ENCODE measurements at regions not wholly inside any gene's neighbourhood (a gene's known extent, or its start where the extent isn't known, plus 50 kb on each side); places are given as distances from the start of the nearest gene placed in this dataset.

GRCh38 chr3:194738254-194739093, 52.8 kb downstream of the FAM43A start:
- no peak overlapping the region for H3K27ac ChIP-seq (ENCODE audit: low read depth, low read length)
- no peak overlapping the region for H3K4me3 ChIP-seq (ENCODE audit: low read depth in 1 of 2, low read length in 2 of 2)
- no peaks in the 10 kb centered on the region for H3K9me3 ChIP-seq (ENCODE audit: low read length)
- no peaks in the 10 kb centered on the region for H3K36me3 ChIP-seq (ENCODE audit: insufficient read depth, low read length)
- peaks cover 14% of the 10 kb centered on the region for H3K4me1 ChIP-seq (ENCODE audit: insufficient read depth, low read length)
- no peak overlapping the region for H3K9ac ChIP-seq (ENCODE audit: low read length)
- no peaks in the 10 kb centered on the region for H3K27me3 ChIP-seq (ENCODE audit: control insufficient read depth in 1 of 2, insufficient read depth in 2 of 2, low read length in 2 of 2)

GRCh38 chr3:194739498-194740284, 54.0 kb downstream of the FAM43A start:
- Histone ChIP-seq H3K4me3 (ENCODE audit: low read depth in 1 of 2, low read length in 2 of 2) (no peak overlapping the region), H3K27ac (ENCODE audit: low read depth, low read length) (no peak overlapping the region), H3K9me3 (ENCODE audit: low read length) (no peaks in the 10 kb centered on the region), H3K4me1 (ENCODE audit: insufficient read depth, low read length) (peaks cover 14% of the 10 kb centered on the region), H3K9ac (ENCODE audit: low read length) (no peak overlapping the region), H3K36me3 (ENCODE audit: insufficient read depth, low read length) (no peaks in the 10 kb centered on the region), H3K27me3 (ENCODE audit: control insufficient read depth in 1 of 2, insufficient read depth in 2 of 2, low read length in 2 of 2) (no peaks in the 10 kb centered on the region)

- Histone ChIP-seq H3K4me3 (ENCODE audit: low read depth in 1 of 2, low read length in 2 of 2) (no peak overlapping the region), H3K9me3 (ENCODE audit: low read length) (no peaks in the 10 kb centered on the region), H3K4me1 (ENCODE audit: insufficient read depth, low read length) (peaks cover 14% of the 10 kb centered on the region), H3K27ac (ENCODE audit: low read depth, low read length) (no peak overlapping the region), H3K36me3 (ENCODE audit: insufficient read depth, low read length) (no peaks in the 10 kb centered on the region), H3K9ac (ENCODE audit: low read length) (no peak overlapping the region), H3K27me3 (ENCODE audit: control insufficient read depth in 1 of 2, insufficient read depth in 2 of 2, low read length in 2 of 2) (no peaks in the 10 kb centered on the region)
These were observed 55.3 kb downstream of the FAM43A start for GRCh38 chr3:194740859-194741491.

- Histone ChIP-seq H3K27ac (ENCODE audit: low read depth, low read length) (no peak overlapping the region), H3K4me1 (ENCODE audit: insufficient read depth, low read length) (peaks cover 14% of the 10 kb centered on the region), H3K9me3 (ENCODE audit: low read length) (no peaks in the 10 kb centered on the region), H3K27me3 (ENCODE audit: control insufficient read depth in 1 of 2, insufficient read depth in 2 of 2, low read length in 2 of 2) (no peaks in the 10 kb centered on the region), H3K36me3 (ENCODE audit: insufficient read depth, low read length) (no peaks in the 10 kb centered on the region), H3K9ac (ENCODE audit: low read length) (no peak overlapping the region), H3K4me3 (ENCODE audit: low read depth in 1 of 2, low read length in 2 of 2) (no peak overlapping the region)
These were observed 56.2 kb downstream of the FAM43A start for GRCh38 chr3:194741916-194742315.

- no peak overlapping the region for H3K9ac ChIP-seq (ENCODE audit: low read length)
- H3K27me3 ChIP-seq (ENCODE audit: control insufficient read depth in 1 of 2, insufficient read depth in 2 of 2, low read length in 2 of 2), result no peaks in the 10 kb centered on the region
- no peaks in the 10 kb centered on the region for H3K36me3 ChIP-seq (ENCODE audit: insufficient read depth, low read length)
- no peak overlapping the region for H3K27ac ChIP-seq (ENCODE audit: low read depth, low read length)
- H3K4me1 ChIP-seq (ENCODE audit: insufficient read depth, low read length), result no peaks in the 10 kb centered on the region
- no peak overlapping the region for H3K4me3 ChIP-seq (ENCODE audit: low read depth in 1 of 2, low read length in 2 of 2)
- H3K9me3 ChIP-seq (ENCODE audit: low read length), result no peaks in the 10 kb centered on the region
These were observed 59.1 kb downstream of the FAM43A start for GRCh38 chr3:194744826-194745225.

DNA sequence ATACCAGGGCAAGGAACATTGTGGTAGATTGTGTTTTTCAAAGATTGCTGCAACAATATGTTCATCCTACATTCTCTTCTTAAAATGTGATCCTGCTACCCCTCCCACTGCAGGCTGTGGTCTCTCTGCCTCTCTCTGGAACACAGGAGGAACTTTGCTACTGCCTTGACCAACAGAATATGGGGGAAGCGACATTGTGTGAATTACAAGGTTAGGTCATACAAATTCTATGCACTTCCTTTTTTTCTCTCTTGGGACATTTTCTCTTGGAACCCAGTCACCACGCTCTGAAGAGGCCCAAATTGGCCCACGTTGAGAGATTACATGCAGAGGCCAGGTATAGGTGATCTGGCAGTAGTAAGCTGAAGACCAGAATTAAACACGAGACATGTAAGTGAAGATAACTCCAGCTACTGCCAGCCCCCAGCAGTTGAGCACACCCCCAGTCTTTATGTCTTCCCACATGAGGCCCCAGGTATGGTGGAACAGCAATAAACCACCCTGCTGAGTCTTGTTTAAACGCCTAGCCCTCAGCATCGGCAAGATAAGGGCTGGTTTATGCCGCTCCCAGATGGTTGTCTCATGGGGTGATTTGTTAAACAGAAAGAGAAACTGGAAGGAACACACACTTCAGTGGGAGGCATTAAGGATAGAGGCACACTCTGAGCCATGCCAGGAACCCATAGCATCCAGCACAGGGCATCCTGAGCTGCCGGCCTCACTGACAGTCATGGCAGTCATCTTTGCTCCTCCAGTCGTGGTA, 59.9 kb downstream of the FAM43A start:
- Histone ChIP-seq H3K36me3 (ENCODE audit: insufficient read depth, low read length) (no peaks in the 10 kb centered on the region), H3K9ac (ENCODE audit: low read length) (no peak overlapping the region), H3K27me3 (ENCODE audit: control insufficient read depth in 1 of 2, insufficient read depth in 2 of 2, low read length in 2 of 2) (no peaks in the 10 kb centered on the region), H3K9me3 (ENCODE audit: low read length) (no peaks in the 10 kb centered on the region), H3K4me1 (ENCODE audit: insufficient read depth, low read length) (no peaks in the 10 kb centered on the region), H3K4me3 (ENCODE audit: low read depth in 1 of 2, low read length in 2 of 2) (no peak overlapping the region), H3K27ac (ENCODE audit: low read depth, low read length) (no peak overlapping the region)

DNA sequence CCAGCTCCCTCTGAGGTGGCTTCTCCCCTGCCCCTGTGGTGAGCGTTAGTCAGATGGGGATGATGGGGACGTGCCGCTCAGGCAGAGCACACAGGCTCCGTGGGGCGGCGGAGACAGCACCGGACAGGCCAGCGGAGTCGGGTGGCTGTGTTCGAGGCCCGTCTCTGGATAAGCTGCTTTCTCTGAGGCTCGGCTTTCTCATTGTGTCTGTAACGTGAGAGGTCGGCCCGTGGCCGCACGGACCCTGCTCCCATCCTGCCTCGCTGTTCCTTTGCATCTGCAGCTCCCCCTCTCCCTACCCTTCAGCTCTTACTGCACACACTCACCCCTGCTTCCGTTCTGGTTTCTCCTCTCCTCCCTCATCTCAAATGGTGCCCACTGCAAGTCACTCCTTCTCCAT, 62.5 kb downstream of the FAM43A start:
- Histone ChIP-seq H3K36me3 (ENCODE audit: insufficient read depth, low read length) (no peaks in the 10 kb centered on the region), H3K4me3 (ENCODE audit: low read depth in 1 of 2, low read length in 2 of 2) (no peak overlapping the region)

DNA sequence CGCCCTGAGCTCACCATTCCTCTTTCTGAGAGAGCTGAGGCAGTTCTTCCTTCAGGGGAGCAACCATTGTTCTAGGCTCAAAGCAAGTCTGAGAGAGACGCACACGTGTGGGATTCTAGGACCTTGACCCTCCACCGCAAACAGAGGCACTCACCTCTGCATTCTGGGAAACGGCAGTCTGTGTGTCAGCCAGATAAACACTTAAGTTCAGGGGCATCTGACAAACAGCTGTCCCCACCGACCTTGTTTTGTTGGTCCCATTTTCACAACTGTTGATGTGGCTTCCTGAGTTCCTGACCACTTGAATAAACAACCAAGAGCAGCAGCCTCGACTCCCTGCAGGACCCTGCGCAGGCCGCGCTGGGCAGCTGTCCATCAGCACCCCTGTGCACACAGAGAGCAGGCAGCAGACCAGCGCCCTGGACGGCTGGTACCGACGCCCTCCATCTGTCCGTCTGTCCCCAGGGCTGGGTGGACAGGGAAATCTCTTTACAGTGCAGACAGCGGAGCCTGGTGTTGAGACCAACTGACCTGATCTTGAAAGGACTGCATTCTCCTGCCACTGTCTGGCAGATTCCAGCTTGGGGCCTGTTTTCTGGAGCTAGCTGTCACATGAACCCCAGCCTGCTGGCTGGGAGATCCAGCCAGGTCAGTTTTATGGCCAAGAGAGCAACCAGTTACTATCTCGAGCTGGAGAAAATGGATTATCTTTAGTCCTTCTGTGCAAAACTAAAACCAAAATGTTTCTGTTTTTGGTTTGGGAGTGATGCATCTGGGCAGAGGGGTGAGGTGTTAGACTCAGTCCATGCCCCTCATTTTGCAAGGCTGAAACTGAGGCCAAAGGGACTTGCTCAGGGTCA, 64.2 kb downstream of the FAM43A start:
- no peak overlapping the region for H3K9ac ChIP-seq (ENCODE audit: low read length)
- no peaks in the 10 kb centered on the region for H3K9me3 ChIP-seq (ENCODE audit: low read length)
- H3K27me3 ChIP-seq (ENCODE audit: control insufficient read depth in 1 of 2, insufficient read depth in 2 of 2, low read length in 2 of 2), result no peaks in the 10 kb centered on the region
- no peaks in the 10 kb centered on the region for H3K4me1 ChIP-seq (ENCODE audit: insufficient read depth, low read length)
- H3K27ac ChIP-seq (ENCODE audit: low read depth, low read length), result no peak overlapping the region
- H3K36me3 ChIP-seq (ENCODE audit: insufficient read depth, low read length), result no peaks in the 10 kb centered on the region
- no peak overlapping the region for H3K4me3 ChIP-seq (ENCODE audit: low read depth in 1 of 2, low read length in 2 of 2)

More for the DNA sequence above, 62.5 kb downstream of the FAM43A start:
- Histone ChIP-seq H3K4me1 (ENCODE audit: insufficient read depth, low read length) (no peaks in the 10 kb centered on the region), H3K27ac (ENCODE audit: low read depth, low read length) (no peak overlapping the region), H3K27me3 (ENCODE audit: control insufficient read depth in 1 of 2, insufficient read depth in 2 of 2, low read length in 2 of 2) (no peaks in the 10 kb centered on the region), H3K9ac (ENCODE audit: low read length) (no peak overlapping the region), H3K9me3 (ENCODE audit: low read length) (no peaks in the 10 kb centered on the region)

- no peak overlapping the region for H3K4me3 ChIP-seq (ENCODE audit: low read depth in 1 of 2, low read length in 2 of 2)
- no peak overlapping the region for H3K27ac ChIP-seq (ENCODE audit: low read depth, low read length)
- H3K9ac ChIP-seq (ENCODE audit: low read length), result no peak overlapping the region
- no peaks in the 10 kb centered on the region for H3K36me3 ChIP-seq (ENCODE audit: insufficient read depth, low read length)
- no peaks in the 10 kb centered on the region for H3K4me1 ChIP-seq (ENCODE audit: insufficient read depth, low read length)
- no peaks in the 10 kb centered on the region for H3K9me3 ChIP-seq (ENCODE audit: low read length)
- H3K27me3 ChIP-seq (ENCODE audit: control insufficient read depth in 1 of 2, insufficient read depth in 2 of 2, low read length in 2 of 2), result no peaks in the 10 kb centered on the region
These were observed 64.8 kb downstream of the FAM43A start for GRCh38 chr3:194750491-194750828.

DNA sequence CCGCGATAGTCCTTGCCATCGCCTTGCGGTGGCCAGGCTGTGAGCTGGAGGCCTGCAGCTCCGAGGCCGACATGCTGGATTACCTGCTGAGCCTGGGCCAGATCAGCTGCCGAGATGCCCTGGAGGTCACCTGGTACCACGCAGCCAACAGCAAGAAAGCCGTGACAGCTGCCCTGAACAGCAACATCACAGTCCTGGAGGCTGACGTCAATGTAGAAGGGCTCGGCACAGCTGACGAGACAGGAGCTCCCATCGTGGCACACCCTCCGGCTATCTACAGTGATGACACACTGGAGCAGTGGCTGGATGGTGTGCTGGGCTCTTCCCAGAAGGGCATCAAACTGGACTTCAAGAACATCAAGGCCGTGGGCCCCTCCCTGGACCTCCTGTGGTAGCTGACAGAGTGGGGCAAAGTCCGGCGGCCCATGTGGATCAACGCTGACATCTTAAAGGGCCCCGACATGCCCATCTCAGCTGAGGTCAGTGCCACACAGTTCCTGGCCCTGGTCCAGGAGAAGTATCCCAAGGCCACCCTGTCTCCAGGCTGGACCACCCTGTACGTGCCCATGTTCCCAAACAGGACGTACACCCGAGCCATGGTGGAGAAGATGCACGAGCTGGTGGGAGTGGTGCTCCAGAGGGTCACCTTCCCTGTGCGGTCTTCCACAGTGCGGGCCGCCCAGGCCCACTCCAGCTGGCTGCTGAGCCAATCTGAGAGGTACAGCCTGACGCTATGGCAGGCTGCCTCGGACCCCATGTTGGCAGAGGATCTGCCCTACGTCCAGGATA, 70.2 kb downstream of the FAM43A start:
- H3K27me3 ChIP-seq (ENCODE audit: control insufficient read depth in 1 of 2, insufficient read depth in 2 of 2, low read length in 2 of 2), result no peaks in the 10 kb centered on the region
- H3K4me1 ChIP-seq (ENCODE audit: insufficient read depth, low read length), result peaks cover 19% of the 10 kb centered on the region
- H3K4me3 ChIP-seq (ENCODE audit: low read depth in 1 of 2, low read length in 2 of 2), result no peak overlapping the region
- no peak overlapping the region for H3K27ac ChIP-seq (ENCODE audit: low read depth, low read length)
- no peaks in the 10 kb centered on the region for H3K36me3 ChIP-seq (ENCODE audit: insufficient read depth, low read length)
- H3K9me3 ChIP-seq (ENCODE audit: low read length), result no peaks in the 10 kb centered on the region
- no peak overlapping the region for H3K9ac ChIP-seq (ENCODE audit: low read length)

Measured in muscle layer of colon (tissue), 2 donors.